HG03520 (cell line): ENCODE measurements at regions not wholly inside any gene's neighbourhood (a gene's known extent, or its start where the extent isn't known, plus 50 kb on each side); places are given as distances from the start of the nearest gene placed in this dataset.
"Not testable (repeated sequence)": the region's sequence is repeated elsewhere in the genome, so short reads cannot be mapped to it uniquely, and the experiment has no call there.

Source experiments
- ATAC-seq: cut with Tn5 transposase; IDR thresholded peaks from one replicate; pipeline ENCODE4 v1.9.1; 2021; ENCODE audit warnings: mild to moderate bottlenecking, moderate library complexity; ENCODE audit not compliant: unreplicated experiment

GRCh38 chr4:75192182-75192581 lies 259.3 kb downstream of the PARM1 start:
- ATAC-seq: not testable (repeated sequence)

- ATAC-seq: no peak
These were observed 256.9 kb downstream of the PARM1 start for GRCh38 chr4:75189711-75190335.

GRCh38 chr4:75180790-75181776 lies 248.2 kb downstream of the PARM1 start:
- peak; percentile 76 for ATAC-seq

GRCh38 chr4:75180217-75180616 lies 247.3 kb downstream of the PARM1 start:
- no peak for ATAC-seq

GRCh38 chr4:75179510-75179909 lies 246.6 kb downstream of the PARM1 start:
- ATAC-seq: no peak

- peak; percentile 96 for ATAC-seq
These were observed 239.6 kb downstream of the PARM1 start for GRCh38 chr4:75172551-75172950.

- ATAC-seq: no peak
These were observed 236.5 kb downstream of the PARM1 start for GRCh38 chr4:75169427-75169826.

GRCh38 chr4:75169020-75169419 lies 236.1 kb downstream of the PARM1 start:
- no peak for ATAC-seq

- no peak for ATAC-seq
These were observed 235.6 kb downstream of the PARM1 start for GRCh38 chr4:75168548-75168947.

GRCh38 chr4:75165100-75165499 lies 232.2 kb downstream of the PARM1 start:
- not testable (repeated sequence) for ATAC-seq

- ATAC-seq: no peak
These were observed 225.5 kb downstream of the PARM1 start for GRCh38 chr4:75158451-75158850.

- ATAC-seq: no peak
These were observed 222.1 kb downstream of the PARM1 start for GRCh38 chr4:75154994-75155393.

- ATAC-seq: no peak
These were observed 213.3 kb downstream of the PARM1 start for GRCh38 chr4:75146223-75146622.

- no peak for ATAC-seq
These were observed 211.6 kb downstream of the PARM1 start for GRCh38 chr4:75144475-75144874.

- ATAC-seq: no peak
These were observed 209.9 kb downstream of the PARM1 start for GRCh38 chr4:75142850-75143249.

GRCh38 chr4:75142382-75142781 lies 209.5 kb downstream of the PARM1 start:
- no peak for ATAC-seq

- no peak for ATAC-seq
These were observed 208.2 kb downstream of the PARM1 start for GRCh38 chr4:75141162-75141561.

- no peak for ATAC-seq
These were observed 204.4 kb downstream of the PARM1 start for GRCh38 chr4:75137302-75137701.

- ATAC-seq: no peak
These were observed 202.3 kb downstream of the PARM1 start for GRCh38 chr4:75135068-75135825.

GRCh38 chr4:75126870-75127269 lies 194.0 kb downstream of the PARM1 start:
- not testable (repeated sequence) for ATAC-seq

GRCh38 chr4:75126058-75126457 lies 193.1 kb downstream of the PARM1 start:
- ATAC-seq: no peak
